Left cardiac atrium (tissue), 4 donors: ENCODE measurements at regions not wholly inside any gene's neighbourhood (a gene's known extent, or its start where the extent isn't known, plus 50 kb on each side); places are given as distances from the start of the nearest gene placed in this dataset.
A peak's percentile ranks its signal among the peaks of the same experiment; 100 is the strongest.

Source experiments
- ATAC-seq, 2 donors: fragments of 200-7000 bp; cut with Tn5 transposase; one replicate each; pipeline ENCODE4 v1.9.1; 2020; ENCODE audit warnings: mild to moderate bottlenecking in 2 of 2, moderate library complexity in 2 of 2
- DNase-seq: peaks from one replicate; pipeline ENCODE4 v3.0.0-alpha.2; 2020
- intact Hi-C, 2 donors: fragments of 100-400 bp; cut with DNase I; formaldehyde crosslinking; loops; one replicate each; pipeline versions ENCODE4 v1.14.1 to v1.15.1; 2022 to 2023
- donor health status: DM: no; HTN: yes; CAD: no.
- donor health status: DM: no; HTN: yes; CAD: no; lungs with severe emphysema.
- donor health status: DM: yes; HTN: yes; CAD: no.
- donor health status: Dilated cardiomyopathy.

- DNase-seq (no peak), ATAC-seq (no peak)
- intact Hi-C loops, result no loop called here
Measured at GRCh38 chr3:41089566-41089965, 109.7 kb upstream of the CTNNB1 start.

- DNase-seq (no peak), ATAC-seq (peak in 1 of 2 donors; percentile 36)
- intact Hi-C loops, result no loop called here
Measured at GRCh38 chr3:41092844-41093243, 106.5 kb upstream of the CTNNB1 start.

GRCh38 chr3:41093476-41093875 lies 105.8 kb upstream of the CTNNB1 start:
- ATAC-seq (no peak), DNase-seq (no peak)
- intact Hi-C loops, result no loop called here

GRCh38 chr3:41094351-41094750 lies 105.0 kb upstream of the CTNNB1 start:
- intact Hi-C loops, result no loop called here
- no peak for DNase-seq

GRCh38 chr3:41095702-41096101 lies 103.6 kb upstream of the CTNNB1 start:
- intact Hi-C loops, result no loop called here
- ATAC-seq, result no peak
- DNase-seq, result no peak

More at GRCh38 chr3:41094351-41094750, 105.0 kb upstream of the CTNNB1 start:
- no peak for ATAC-seq

- DNase-seq, result no peak
- no peak for ATAC-seq
- intact Hi-C loops, result no loop called here
Measured at GRCh38 chr3:41097896-41098496, 101.3 kb upstream of the CTNNB1 start.

- intact Hi-C loops, result no loop called here
- ATAC-seq (no peak), DNase-seq (no peak)
Measured at GRCh38 chr3:41101231-41101630, 98.1 kb upstream of the CTNNB1 start.

- peak in 1 of 2 donors; percentile 85 for ATAC-seq
- intact Hi-C loops, result no loop called here
- no peak for DNase-seq
Measured at GRCh38 chr3:41102053-41102556, 97.2 kb upstream of the CTNNB1 start.

- intact Hi-C loops, result no loop called here
- DNase-seq (no peak), ATAC-seq (peak in 1 of 2 donors; percentile 81)
Measured at GRCh38 chr3:41102750-41103149, 96.6 kb upstream of the CTNNB1 start.

- intact Hi-C loops, result no loop called here
- ATAC-seq, result no peak
- no peak for DNase-seq
Measured at GRCh38 chr3:41103200-41103599, 96.1 kb upstream of the CTNNB1 start.

GRCh38 chr3:41104147-41104546 lies 95.2 kb upstream of the CTNNB1 start:
- ATAC-seq (no peak), DNase-seq (no peak)
- intact Hi-C loops, result no loop called here

GRCh38 chr3:41106691-41107090 lies 92.6 kb upstream of the CTNNB1 start:
- intact Hi-C loops, result no loop called here
- ATAC-seq, result no peak
- DNase-seq, result no peak

- intact Hi-C loops, result no loop called here
- no peak for ATAC-seq
- DNase-seq, result no peak
Measured at GRCh38 chr3:41111011-41111410, 88.3 kb upstream of the CTNNB1 start.

- intact Hi-C loops, result no loop called here
Measured at GRCh38 chr3:41112466-41112865, 86.8 kb upstream of the CTNNB1 start.

GRCh38 chr3:41115069-41115468 lies 84.2 kb upstream of the CTNNB1 start:
- DNase-seq (no peak), ATAC-seq (no peak)
- intact Hi-C loops, result loop anchor here in 1 of 2 donors (5.0 kb wide), 1 partner anchor 82 kb away; the partner anchor contains the start of gene CTNNB1

More at GRCh38 chr3:41112466-41112865, 86.8 kb upstream of the CTNNB1 start:
- ATAC-seq (no peak), DNase-seq (no peak)

- intact Hi-C loops, result loop anchor here in 1 of 2 donors (5.0 kb wide), 1 partner anchor 80 kb away; the partner anchor contains the start of gene CTNNB1
- ATAC-seq (no peak), DNase-seq (no peak)
Measured at GRCh38 chr3:41116851-41117250, 82.5 kb upstream of the CTNNB1 start.

GRCh38 chr3:41117398-41117870 lies 81.9 kb upstream of the CTNNB1 start:
- peak; percentile 91 to 95 for ATAC-seq
- intact Hi-C loops, result loop anchor here in 1 of 2 donors (5.0 kb wide), 1 partner anchor 80 kb away; the partner anchor contains the start of gene CTNNB1
- peak; percentile 94 for DNase-seq

GRCh38 chr3:41118461-41119390 lies 80.6 kb upstream of the CTNNB1 start:
- ATAC-seq (no peak), DNase-seq (no peak)
- intact Hi-C loops, result loop anchor here in 1 of 2 donors (5.0 kb wide), 1 partner anchor 79 kb away; the partner anchor contains the start of gene CTNNB1

- intact Hi-C loops, result no loop called here
- DNase-seq (no peak), ATAC-seq (no peak)
Measured at GRCh38 chr3:41120460-41120859, 78.8 kb upstream of the CTNNB1 start.

- intact Hi-C loops, result no loop called here
- ATAC-seq, result no peak
- DNase-seq, result no peak
Measured at GRCh38 chr3:41125258-41125657, 74.0 kb upstream of the CTNNB1 start.
